HEK293 (cell line): ENCODE measurements at regions not wholly inside any gene's neighbourhood (a gene's known extent, or its start where the extent isn't known, plus 50 kb on each side); places are given as distances from the start of the nearest gene placed in this dataset.
"Not testable (repeated sequence)": the region's sequence is repeated elsewhere in the genome, so short reads cannot be mapped to it uniquely, and the experiment has no call there.

ENCODE experiments used
- CTCF ChIA-PET: fragments of 350-600 bp; formaldehyde crosslinking; extraction: SDS; loops from one replicate; lab custom pipeline; 2021; ENCODE audit warnings: antibody characterized with exemption; lab: Yijun Ruan, JAX
- POLR2A ChIA-PET: fragments of 300-600 bp; formaldehyde crosslinking; extraction: SDS; loops from one replicate; lab custom pipeline; 2020; ENCODE audit warnings: antibody characterized with exemption, inconsistent platforms; lab: Yijun Ruan, JAX
- H3K27ac ChIP-seq: fragments of 200-500 bp; sonication (Bioruptor generic); 2 replicates; pipeline ENCODE4 v1.5.1; 2014; ENCODE audit warnings: low read depth, low read length, control low read depth, inconsistent platforms; ENCODE audit errors: extremely low read depth
- H3K36me3 ChIP-seq, 2 experiments: fragments of 200-500 bp in 1 of 2; sonication (Bioruptor generic) in 1 of 2; 1 replicate in 1 of 2; 2 replicates in 1 of 2; pipeline ENCODE4 v1.5.1; 2014 to 2017; ENCODE audit warnings: inconsistent platforms in 2 of 2, low read length in 2 of 2; ENCODE audit not compliant: control insufficient read depth in 2 of 2, insufficient read depth in 1 of 2
- H3K4me1 ChIP-seq: fragments of 200-500 bp; sonication (Bioruptor generic); 2 replicates; pipeline ENCODE4 v1.5.1; 2014; ENCODE audit warnings: mild to moderate bottlenecking, low read length, inconsistent platforms; ENCODE audit not compliant: control insufficient read depth, insufficient read depth
- H3K4me3 ChIP-seq: 2 replicates; pipeline ENCODE4 v1.5.1; 2011; ENCODE audit warnings: low read depth, mild to moderate bottlenecking, control low read depth, low read length, moderate library complexity
- H3K9me3 ChIP-seq: fragments of 200-500 bp; sonication (Bioruptor generic); 2 replicates; pipeline ENCODE4 v1.5.1; 2014; ENCODE audit warnings: low read depth, low read length, inconsistent platforms; ENCODE audit not compliant: control insufficient read depth, insufficient read depth
- ELK4 ChIP-seq: IDR thresholded peaks from 2 replicates; pipeline ENCODE4 v1.6.1; 2011; ENCODE audit warnings: mild to moderate bottlenecking, low read depth, low read length, borderline replicate concordance
- HIC1 ChIP-seq: fragments of 450-650 bp; formaldehyde crosslinking; IDR thresholded peaks from 2 replicates; pipeline ENCODE4 v1.5.1; 2016; ENCODE audit warnings: missing biosample characterization, missing genetic modification characterization
- HOXC10 ChIP-seq: sonication (generic); formaldehyde crosslinking; IDR thresholded peaks from 2 replicates; pipeline ENCODE4 v1.8.1; 2023; ENCODE audit warnings: mild to moderate bottlenecking, missing genetic modification reagents
- PRDM6 ChIP-seq: fragments of 450-650 bp; formaldehyde crosslinking; IDR thresholded peaks from 2 replicates; pipeline ENCODE4 v1.5.1; 2017; ENCODE audit warnings: missing biosample characterization, missing genetic modification characterization
- REPIN1 ChIP-seq: fragments of 450-650 bp; formaldehyde crosslinking; IDR thresholded peaks from 2 replicates; pipeline ENCODE4 v1.5.1; 2017; ENCODE audit warnings: missing biosample characterization, missing genetic modification characterization, low read depth
- SALL2 ChIP-seq: fragments of 450-650 bp; formaldehyde crosslinking; IDR thresholded peaks from 2 replicates; pipeline ENCODE4 v1.5.0; 2017; ENCODE audit warnings: missing biosample characterization, mild to moderate bottlenecking, missing genetic modification characterization, borderline replicate concordance
- SP3 ChIP-seq: fragments of 450-650 bp; formaldehyde crosslinking; IDR thresholded peaks from 2 replicates; pipeline ENCODE4 v1.5.1; 2016; ENCODE audit warnings: missing biosample characterization, missing genetic modification characterization
- WT1 ChIP-seq: fragments of 450-650 bp; formaldehyde crosslinking; IDR thresholded peaks from 2 replicates; pipeline ENCODE4 v1.5.1; 2016; ENCODE audit warnings: missing biosample characterization, missing genetic modification characterization
- ZBTB8A ChIP-seq: fragments of 450-650 bp; formaldehyde crosslinking; IDR thresholded peaks from 2 replicates; pipeline ENCODE4 v1.5.1; 2016; ENCODE audit warnings: missing biosample characterization, missing genetic modification characterization
- ZFP3 ChIP-seq: fragments of 450-650 bp; formaldehyde crosslinking; IDR thresholded peaks from 2 replicates; pipeline ENCODE4 v1.5.1; 2016; ENCODE audit warnings: low read depth, missing biosample characterization, missing genetic modification characterization
- ZNF146 ChIP-seq: fragments of 450-650 bp; formaldehyde crosslinking; IDR thresholded peaks from 2 replicates; pipeline ENCODE4 v1.5.1; 2016; ENCODE audit warnings: missing biosample characterization, missing genetic modification characterization
- ZNF423 ChIP-seq: fragments of 450-650 bp; formaldehyde crosslinking; IDR thresholded peaks from 2 replicates; pipeline ENCODE4 v1.5.1; 2016; ENCODE audit warnings: missing biosample characterization, missing genetic modification characterization
- ZNF449 ChIP-seq: fragments of 450-650 bp; formaldehyde crosslinking; IDR thresholded peaks from 2 replicates; pipeline ENCODE4 v1.5.1; 2017; ENCODE audit warnings: missing biosample characterization, mild to moderate bottlenecking, missing genetic modification characterization, moderate library complexity
- ZNF645 ChIP-seq: fragments of 450-650 bp; formaldehyde crosslinking; IDR thresholded peaks from 2 replicates; pipeline ENCODE4; 2016; ENCODE audit warnings: missing biosample characterization, missing genetic modification characterization

GRCh38 chr9:102507044-102507687 is 488.0 kb upstream of the CYLC2 start (continued):
- TF ChIP-seq ZNF449: no peak
- TF ChIP-seq, all 188 proteins: peak for 0

- CTCF ChIA-PET: no interaction called here
- H3K4me1 ChIP-seq: no peaks in the 10 kb centered on the region
- H3K4me3 ChIP-seq: no peak overlapping the region
- H3K36me3 ChIP-seq: no peaks in the 10 kb centered on the region
- no peak overlapping the region for H3K27ac ChIP-seq
- H3K9me3 ChIP-seq: no peaks in the 10 kb centered on the region
- TF ChIP-seq ZNF423 (no peak), REPIN1 (tag by site-specific recombination) (no peak), SP3 (tag by site-specific recombination) (no peak), ZFP3 (no peak), ZNF645 (no peak), HOXC10 (CRISPR knock-in tag) (no peak), HIC1 (tag by site-specific recombination) (no peak), ZNF449 (no peak)
- POLR2A ChIA-PET: no interaction called here
Observed at GRCh38 chr9:102506406-102506805, 488.7 kb upstream of the CYLC2 start.

GRCh38 chr9:102499468-102499867 is 495.7 kb upstream of the CYLC2 start:
- POLR2A ChIA-PET: no interaction called here
- H3K27ac ChIP-seq: no peak overlapping the region
- H3K9me3 ChIP-seq: no peaks in the 10 kb centered on the region
- H3K4me3 ChIP-seq: no peak overlapping the region
- CTCF ChIA-PET: no interaction called here
- H3K4me1 ChIP-seq: no peaks in the 10 kb centered on the region
- H3K36me3 ChIP-seq: no peaks in the 10 kb centered on the region
- TF ChIP-seq ELK4: no peak
- no peak for TF ChIP-seq ZBTB8A
- TF ChIP-seq ZNF146 (tag by site-specific recombination): no peak

- no peaks in the 10 kb centered on the region for H3K4me1 ChIP-seq
- no peak overlapping the region for H3K4me3 ChIP-seq
- ChIA-PET CTCF (no interaction called here), POLR2A (no interaction called here)
- TF ChIP-seq SALL2: no peak
- TF ChIP-seq PRDM6 (tag by site-specific recombination): no peak
- no peak for TF ChIP-seq WT1 (tag by site-specific recombination)
- no peaks in the 10 kb centered on the region for H3K9me3 ChIP-seq
- H3K36me3 ChIP-seq: no peaks in the 10 kb centered on the region
- no peak overlapping the region for H3K27ac ChIP-seq
Observed at GRCh38 chr9:102497709-102498108, 497.4 kb upstream of the CYLC2 start.

GRCh38 chr9:102486976-102487375 is 508.2 kb upstream of the CYLC2 start:
- H3K4me3 ChIP-seq, CTCF ChIA-PET, POLR2A ChIA-PET, H3K27ac ChIP-seq, H3K9me3 ChIP-seq, H3K4me1 ChIP-seq, H3K36me3 ChIP-seq: not testable (repeated sequence)
